HEK293 (cell line): ENCODE measurements at regions not wholly inside any gene's neighbourhood (a gene's known extent, or its start where the extent isn't known, plus 50 kb on each side); places are given as distances from the start of the nearest gene placed in this dataset.

Source experiments
- CTCF ChIA-PET: fragments of 350-600 bp; formaldehyde crosslinking; extraction: SDS; loops from one replicate; lab custom pipeline; 2021; ENCODE audit warnings: antibody characterized with exemption; lab: Yijun Ruan, JAX
- POLR2A ChIA-PET: fragments of 300-600 bp; formaldehyde crosslinking; extraction: SDS; loops from one replicate; lab custom pipeline; 2020; ENCODE audit warnings: antibody characterized with exemption, inconsistent platforms; lab: Yijun Ruan, JAX
- H3K27ac ChIP-seq: fragments of 200-500 bp; sonication (Bioruptor generic); 2 replicates; pipeline ENCODE4 v1.5.1; 2014; ENCODE audit warnings: low read depth, low read length, control low read depth, inconsistent platforms; ENCODE audit errors: extremely low read depth
- H3K36me3 ChIP-seq, 2 experiments: fragments of 200-500 bp in 1 of 2; sonication (Bioruptor generic) in 1 of 2; 1 replicate in 1 of 2; 2 replicates in 1 of 2; pipeline ENCODE4 v1.5.1; 2014 to 2017; ENCODE audit warnings: inconsistent platforms in 2 of 2, low read length in 2 of 2; ENCODE audit not compliant: control insufficient read depth in 2 of 2, insufficient read depth in 1 of 2
- H3K4me1 ChIP-seq: fragments of 200-500 bp; sonication (Bioruptor generic); 2 replicates; pipeline ENCODE4 v1.5.1; 2014; ENCODE audit warnings: mild to moderate bottlenecking, low read length, inconsistent platforms; ENCODE audit not compliant: control insufficient read depth, insufficient read depth
- H3K4me3 ChIP-seq: 2 replicates; pipeline ENCODE4 v1.5.1; 2011; ENCODE audit warnings: low read depth, mild to moderate bottlenecking, control low read depth, low read length, moderate library complexity
- H3K9me3 ChIP-seq: fragments of 200-500 bp; sonication (Bioruptor generic); 2 replicates; pipeline ENCODE4 v1.5.1; 2014; ENCODE audit warnings: low read depth, low read length, inconsistent platforms; ENCODE audit not compliant: control insufficient read depth, insufficient read depth
- GLIS2 ChIP-seq: fragments of 450-650 bp; formaldehyde crosslinking; IDR thresholded peaks from 2 replicates; pipeline ENCODE4 v1.5.1; 2016; ENCODE audit warnings: missing biosample characterization, missing genetic modification characterization
- SCRT1 ChIP-seq: fragments of 450-650 bp; formaldehyde crosslinking; IDR thresholded peaks from 2 replicates; pipeline ENCODE4 v1.5.1; 2016; ENCODE audit warnings: missing biosample characterization, missing genetic modification characterization, borderline replicate concordance
- SP3 ChIP-seq: fragments of 450-650 bp; formaldehyde crosslinking; IDR thresholded peaks from 2 replicates; pipeline ENCODE4 v1.5.1; 2016; ENCODE audit warnings: missing biosample characterization, missing genetic modification characterization
- ZNF114 ChIP-seq: fragments of 450-650 bp; formaldehyde crosslinking; IDR thresholded peaks from 2 replicates; pipeline ENCODE4 v1.5.0; 2017; ENCODE audit warnings: missing biosample characterization, missing genetic modification characterization
- ZNF133 ChIP-seq: fragments of 450-650 bp; formaldehyde crosslinking; IDR thresholded peaks from 2 replicates; pipeline ENCODE4 v1.5.1; 2016; ENCODE audit warnings: missing biosample characterization, missing genetic modification characterization
- ZNF175 ChIP-seq: fragments of 450-650 bp; formaldehyde crosslinking; IDR thresholded peaks from 2 replicates; pipeline ENCODE4 v1.5.1; 2016; ENCODE audit warnings: missing biosample characterization, missing genetic modification characterization
- ZNF184 ChIP-seq: fragments of 450-650 bp; IDR thresholded peaks from 2 replicates; pipeline ENCODE4 v1.5.1; 2018; ENCODE audit warnings: missing biosample characterization, mild to moderate bottlenecking, missing genetic modification characterization
- ZNF2 ChIP-seq: fragments of 450-650 bp; formaldehyde crosslinking; IDR thresholded peaks from 2 replicates; pipeline ENCODE4 v1.5.1; 2016; ENCODE audit warnings: missing biosample characterization, missing genetic modification characterization
- ZNF560 ChIP-seq: fragments of 450-650 bp; formaldehyde crosslinking; IDR thresholded peaks from 2 replicates; pipeline ENCODE4 v1.5.1; 2017; ENCODE audit warnings: missing biosample characterization, missing genetic modification characterization, borderline replicate concordance
- ZNF626 ChIP-seq: fragments of 450-650 bp; sonication (Bioruptor Pico); formaldehyde crosslinking; IDR thresholded peaks from 2 replicates; pipeline ENCODE4 v1.5.1; 2018; ENCODE audit warnings: missing biosample characterization, missing genetic modification characterization, inconsistent platforms
- ZNF692 ChIP-seq: fragments of 450-650 bp; formaldehyde crosslinking; IDR thresholded peaks from 2 replicates; pipeline ENCODE4 v1.5.1; 2016; ENCODE audit warnings: missing biosample characterization, missing genetic modification characterization
- ZSCAN30 ChIP-seq: fragments of 450-650 bp; IDR thresholded peaks from 2 replicates; pipeline ENCODE4 v1.5.1; 2018; ENCODE audit warnings: missing biosample characterization, mild to moderate bottlenecking, missing genetic modification characterization, moderate library complexity
- ZSCAN5A ChIP-seq: fragments of 450-650 bp; formaldehyde crosslinking; IDR thresholded peaks from 2 replicates; pipeline ENCODE4 v1.5.1; 2016; ENCODE audit warnings: missing biosample characterization, missing genetic modification characterization
- TF ChIP-seq, protein P1 (sequence below): fragments of 450-650 bp; formaldehyde crosslinking; IDR thresholded peaks from 2 replicates; pipeline ENCODE4 v1.5.0; 2017; ENCODE audit warnings: missing biosample characterization, missing genetic modification characterization, borderline replicate concordance
- TF ChIP-seq, protein P2 (sequence below): fragments of 450-650 bp; formaldehyde crosslinking; IDR thresholded peaks from 2 replicates; pipeline ENCODE4 v1.5.1; 2017; ENCODE audit warnings: missing biosample characterization, missing genetic modification characterization
- TF ChIP-seq, protein P3 (sequence below): fragments of 450-650 bp; formaldehyde crosslinking; IDR thresholded peaks from 2 replicates; pipeline ENCODE4 v1.5.1; 2016; ENCODE audit warnings: missing biosample characterization, missing genetic modification characterization
- TF ChIP-seq, protein P4 (sequence below): fragments of 450-650 bp; formaldehyde crosslinking; conservative IDR thresholded peaks from 2 replicates; pipeline ENCODE4 v1.5.1; 2016; ENCODE audit warnings: low read depth, missing biosample characterization, missing genetic modification characterization

DNA sequence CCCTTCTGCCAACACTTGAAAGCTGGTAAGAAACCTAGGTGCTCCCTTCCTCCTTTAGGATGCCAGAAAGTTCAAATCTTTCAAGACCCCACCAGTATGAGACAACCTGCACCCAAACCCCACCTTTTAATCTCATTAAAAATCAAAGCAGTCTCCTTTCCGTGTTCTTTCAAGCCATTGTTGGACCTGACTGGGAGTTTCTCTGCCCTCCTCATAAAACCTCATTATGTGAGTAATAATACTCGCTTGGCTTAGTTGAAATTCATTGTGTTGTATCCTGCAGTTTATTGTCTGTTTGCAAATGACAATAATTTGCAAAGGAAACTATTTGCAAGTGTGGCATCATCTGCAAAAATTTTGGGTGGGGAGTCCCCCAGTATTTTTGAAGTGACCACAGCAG is 133.2 kb upstream of the VEGFC start (continued):
- TF ChIP-seq GLIS2 (tag by site-specific recombination): no peak
- no peak for TF ChIP-seq ZSCAN30 (tag by site-specific recombination)
- TF ChIP-seq, protein P1, sequence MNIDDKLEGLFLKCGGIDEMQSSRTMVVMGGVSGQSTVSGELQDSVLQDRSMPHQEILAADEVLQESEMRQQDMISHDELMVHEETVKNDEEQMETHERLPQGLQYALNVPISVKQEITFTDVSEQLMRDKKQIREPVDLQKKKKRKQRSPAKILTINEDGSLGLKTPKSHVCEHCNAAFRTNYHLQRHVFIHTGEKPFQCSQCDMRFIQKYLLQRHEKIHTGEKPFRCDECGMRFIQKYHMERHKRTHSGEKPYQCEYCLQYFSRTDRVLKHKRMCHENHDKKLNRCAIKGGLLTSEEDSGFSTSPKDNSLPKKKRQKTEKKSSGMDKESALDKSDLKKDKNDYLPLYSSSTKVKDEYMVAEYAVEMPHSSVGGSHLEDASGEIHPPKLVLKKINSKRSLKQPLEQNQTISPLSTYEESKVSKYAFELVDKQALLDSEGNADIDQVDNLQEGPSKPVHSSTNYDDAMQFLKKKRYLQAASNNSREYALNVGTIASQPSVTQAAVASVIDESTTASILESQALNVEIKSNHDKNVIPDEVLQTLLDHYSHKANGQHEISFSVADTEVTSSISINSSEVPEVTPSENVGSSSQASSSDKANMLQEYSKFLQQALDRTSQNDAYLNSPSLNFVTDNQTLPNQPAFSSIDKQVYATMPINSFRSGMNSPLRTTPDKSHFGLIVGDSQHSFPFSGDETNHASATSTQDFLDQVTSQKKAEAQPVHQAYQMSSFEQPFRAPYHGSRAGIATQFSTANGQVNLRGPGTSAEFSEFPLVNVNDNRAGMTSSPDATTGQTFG (tag by site-specific recombination): no peak
- TF ChIP-seq ZNF626 (tag by site-specific recombination): no peak
- no peak for TF ChIP-seq ZNF184 (tag by site-specific recombination)
- TF ChIP-seq ZSCAN5A (tag by site-specific recombination): no peak
- TF ChIP-seq ZNF692 (tag by site-specific recombination): no peak
- no peak for TF ChIP-seq ZNF175 (tag by site-specific recombination)
- TF ChIP-seq, protein P2, sequence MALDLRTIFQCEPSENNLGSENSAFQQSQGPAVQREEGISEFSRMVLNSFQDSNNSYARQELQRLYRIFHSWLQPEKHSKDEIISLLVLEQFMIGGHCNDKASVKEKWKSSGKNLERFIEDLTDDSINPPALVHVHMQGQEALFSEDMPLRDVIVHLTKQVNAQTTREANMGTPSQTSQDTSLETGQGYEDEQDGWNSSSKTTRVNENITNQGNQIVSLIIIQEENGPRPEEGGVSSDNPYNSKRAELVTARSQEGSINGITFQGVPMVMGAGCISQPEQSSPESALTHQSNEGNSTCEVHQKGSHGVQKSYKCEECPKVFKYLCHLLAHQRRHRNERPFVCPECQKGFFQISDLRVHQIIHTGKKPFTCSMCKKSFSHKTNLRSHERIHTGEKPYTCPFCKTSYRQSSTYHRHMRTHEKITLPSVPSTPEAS (tag by site-specific recombination): no peak
- TF ChIP-seq SCRT1 (tag by site-specific recombination): no peak

DNA sequence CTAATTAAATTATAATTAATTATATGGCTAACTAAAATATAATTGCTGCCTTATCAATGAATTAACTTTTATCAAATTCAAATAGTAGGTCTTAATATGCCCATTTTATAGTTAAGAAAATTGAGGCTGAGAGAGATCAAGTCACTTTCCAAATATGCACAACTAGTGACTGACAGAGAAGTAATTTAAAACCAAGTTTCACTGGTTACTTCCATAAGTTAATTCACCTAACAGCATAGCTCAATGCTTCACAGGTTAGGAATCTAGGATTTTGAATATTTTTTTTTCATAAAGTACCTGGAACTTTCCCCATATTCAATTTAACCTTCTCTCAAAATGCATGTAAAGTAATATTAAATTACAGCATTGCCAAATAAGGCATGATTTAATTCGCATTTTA is 134.4 kb upstream of the VEGFC start:
- Histone ChIP-seq H3K27ac (no peak overlapping the region), H3K4me1 (no peaks in the 10 kb centered on the region), H3K9me3 (no peaks in the 10 kb centered on the region), H3K4me3 (no peak overlapping the region), H3K36me3 (no peaks in the 10 kb centered on the region)
- POLR2A ChIA-PET: no interaction called here
- CTCF ChIA-PET: no interaction called here
- no peak for TF ChIP-seq SP3
- TF ChIP-seq, protein P3, sequence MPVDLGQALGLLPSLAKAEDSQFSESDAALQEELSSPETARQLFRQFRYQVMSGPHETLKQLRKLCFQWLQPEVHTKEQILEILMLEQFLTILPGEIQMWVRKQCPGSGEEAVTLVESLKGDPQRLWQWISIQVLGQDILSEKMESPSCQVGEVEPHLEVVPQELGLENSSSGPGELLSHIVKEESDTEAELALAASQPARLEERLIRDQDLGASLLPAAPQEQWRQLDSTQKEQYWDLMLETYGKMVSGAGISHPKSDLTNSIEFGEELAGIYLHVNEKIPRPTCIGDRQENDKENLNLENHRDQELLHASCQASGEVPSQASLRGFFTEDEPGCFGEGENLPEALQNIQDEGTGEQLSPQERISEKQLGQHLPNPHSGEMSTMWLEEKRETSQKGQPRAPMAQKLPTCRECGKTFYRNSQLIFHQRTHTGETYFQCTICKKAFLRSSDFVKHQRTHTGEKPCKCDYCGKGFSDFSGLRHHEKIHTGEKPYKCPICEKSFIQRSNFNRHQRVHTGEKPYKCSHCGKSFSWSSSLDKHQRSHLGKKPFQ: no peak
- TF ChIP-seq, protein P4, sequence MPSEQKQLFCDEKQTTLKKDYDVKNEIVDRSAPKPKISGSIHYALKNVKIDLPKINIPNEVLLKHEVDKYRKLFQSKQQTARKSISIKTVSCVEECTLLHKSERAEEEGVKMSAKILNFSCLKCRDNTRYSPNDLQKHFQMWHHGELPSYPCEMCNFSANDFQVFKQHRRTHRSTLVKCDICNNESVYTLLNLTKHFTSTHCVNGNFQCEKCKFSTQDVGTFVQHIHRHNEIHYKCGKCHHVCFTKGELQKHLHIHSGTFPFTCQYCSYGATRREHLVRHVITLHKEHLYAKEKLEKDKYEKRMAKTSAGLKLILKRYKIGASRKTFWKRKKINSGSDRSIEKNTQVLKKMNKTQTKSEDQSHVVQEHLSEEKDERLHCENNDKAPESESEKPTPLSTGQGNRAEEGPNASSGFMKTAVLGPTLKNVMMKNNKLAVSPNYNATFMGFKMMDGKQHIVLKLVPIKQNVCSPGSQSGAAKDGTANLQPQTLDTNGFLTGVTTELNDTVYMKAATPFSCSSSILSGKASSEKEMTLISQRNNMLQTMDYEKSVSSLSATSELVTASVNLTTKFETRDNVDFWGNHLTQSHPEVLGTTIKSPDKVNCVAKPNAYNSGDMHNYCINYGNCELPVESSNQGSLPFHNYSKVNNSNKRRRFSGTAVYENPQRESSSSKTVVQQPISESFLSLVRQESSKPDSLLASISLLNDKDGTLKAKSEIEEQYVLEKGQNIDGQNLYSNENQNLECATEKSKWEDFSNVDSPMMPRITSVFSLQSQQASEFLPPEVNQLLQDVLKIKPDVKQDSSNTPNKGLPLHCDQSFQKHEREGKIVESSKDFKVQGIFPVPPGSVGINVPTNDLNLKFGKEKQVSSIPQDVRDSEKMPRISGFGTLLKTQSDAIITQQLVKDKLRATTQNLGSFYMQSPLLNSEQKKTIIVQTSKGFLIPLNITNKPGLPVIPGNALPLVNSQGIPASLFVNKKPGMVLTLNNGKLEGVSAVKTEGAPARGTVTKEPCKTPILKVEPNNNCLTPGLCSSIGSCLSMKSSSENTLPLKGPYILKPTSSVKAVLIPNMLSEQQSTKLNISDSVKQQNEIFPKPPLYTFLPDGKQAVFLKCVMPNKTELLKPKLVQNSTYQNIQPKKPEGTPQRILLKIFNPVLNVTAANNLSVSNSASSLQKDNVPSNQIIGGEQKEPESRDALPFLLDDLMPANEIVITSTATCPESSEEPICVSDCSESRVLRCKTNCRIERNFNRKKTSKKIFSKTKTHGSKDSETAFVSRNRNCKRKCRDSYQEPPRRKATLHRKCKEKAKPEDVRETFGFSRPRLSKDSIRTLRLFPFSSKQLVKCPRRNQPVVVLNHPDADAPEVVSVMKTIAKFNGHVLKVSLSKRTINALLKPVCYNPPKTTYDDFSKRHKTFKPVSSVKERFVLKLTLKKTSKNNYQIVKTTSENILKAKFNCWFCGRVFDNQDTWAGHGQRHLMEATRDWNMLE (tag by site-specific recombination): no peak
- no peak for TF ChIP-seq ZNF560 (tag by site-specific recombination)
- no peak for TF ChIP-seq ZNF2
- TF ChIP-seq ZNF133: no peak
- no peak for TF ChIP-seq ZNF114
